ENCODE measurements at regions not wholly inside any gene's neighbourhood (a gene's known extent, or its start where the extent isn't known, plus 50 kb on each side); places are given as distances from the start of the nearest gene placed in this dataset.

DNA sequence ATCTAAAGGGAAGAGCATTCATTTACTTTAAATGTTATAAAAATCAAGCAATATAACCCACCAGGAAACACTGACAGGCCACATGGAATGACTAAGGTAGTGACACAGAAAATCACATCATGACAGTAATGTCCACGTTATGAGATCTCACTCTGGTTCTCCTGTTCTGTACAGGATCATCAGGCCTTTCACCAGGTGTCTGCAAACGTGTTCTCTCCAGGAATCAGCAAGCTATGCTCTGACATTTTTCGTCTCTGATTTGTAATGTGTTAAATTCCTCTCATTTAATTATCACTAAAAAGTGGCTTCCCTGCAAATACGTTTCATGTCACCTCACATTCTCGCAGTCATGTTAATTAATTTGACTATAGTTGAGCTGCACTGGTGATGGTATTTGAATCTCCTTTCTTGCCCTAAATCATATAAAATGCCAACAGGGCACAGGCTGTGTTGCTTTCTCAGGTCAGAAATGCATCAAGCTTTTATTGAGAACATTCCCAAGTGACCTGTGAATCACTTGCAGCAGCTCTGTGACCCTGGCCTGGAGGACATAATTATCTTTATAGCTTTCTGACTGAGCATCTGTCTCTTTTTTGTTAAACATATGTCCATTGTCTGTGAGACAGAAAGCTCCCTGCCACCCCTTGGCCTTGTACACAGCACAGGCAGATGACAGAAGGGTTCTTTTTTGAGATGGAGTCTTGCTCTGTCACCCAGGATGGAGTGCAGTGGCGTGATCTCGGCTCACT lies 196.2 kb downstream of the DIRAS2 start:
- DNase-seq (ENCODE audit: low read depth, low spot score) = no peak

DNA sequence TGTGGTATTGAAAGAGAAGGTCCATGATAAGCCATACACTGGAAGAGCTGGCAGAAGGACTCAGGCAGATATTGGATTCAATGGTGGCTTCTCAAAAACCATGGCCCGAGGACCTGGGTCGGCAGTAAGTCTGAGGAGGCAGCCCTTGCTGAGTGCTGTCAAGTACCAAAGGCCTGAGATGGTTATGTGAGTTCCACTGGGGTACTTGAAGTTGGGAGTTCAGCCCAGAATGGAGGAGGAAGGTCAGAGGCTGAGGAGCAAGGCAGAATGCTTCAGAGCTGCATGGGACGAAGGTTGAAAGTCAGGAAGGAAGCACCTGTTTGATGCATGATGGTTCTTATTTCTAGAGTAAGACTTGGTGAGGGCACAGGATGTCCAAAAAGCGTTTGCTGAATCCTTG lies 194.9 kb downstream of the DIRAS2 start:
- DNase-seq (ENCODE audit: low read depth, low spot score) = no peak

DNA sequence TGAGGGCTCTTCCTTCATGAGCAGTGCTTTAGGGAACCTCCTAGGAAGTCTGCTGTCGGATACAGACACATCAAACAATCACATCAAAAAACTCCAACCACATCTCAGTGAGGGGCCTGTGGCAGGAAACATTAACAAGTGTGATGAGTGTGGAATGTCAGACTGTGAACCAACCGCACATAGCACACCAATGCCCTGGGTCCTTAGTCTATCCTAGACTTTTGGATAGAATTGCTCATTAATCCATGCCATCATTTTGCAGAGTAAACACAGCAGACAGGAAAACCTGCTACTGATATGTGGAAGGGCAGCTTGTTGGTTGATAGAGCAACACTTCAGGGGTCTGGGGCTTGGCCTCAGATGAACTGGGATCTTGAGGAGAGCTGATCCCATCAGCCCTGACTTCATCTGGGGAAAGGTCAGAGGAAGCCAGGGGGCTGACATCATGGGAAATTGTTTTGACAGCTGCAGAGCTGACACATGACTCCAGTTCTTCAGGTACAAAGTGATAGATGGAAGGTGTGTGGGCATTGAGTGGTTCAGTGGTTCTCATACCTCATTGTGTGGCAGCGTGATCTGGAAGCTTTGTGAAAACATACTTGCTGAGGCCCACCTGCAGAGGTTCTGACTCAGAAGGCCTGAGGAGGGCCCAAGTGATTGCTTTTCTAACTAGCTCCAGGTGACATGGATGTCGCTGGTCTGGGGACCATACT lies 193.3 kb downstream of the DIRAS2 start:
- no peak for DNase-seq (ENCODE audit: low read depth, low spot score)

- no peak for DNase-seq (ENCODE audit: low read depth, low spot score)
Observed at GRCh38 chr9:90451804-90452203, 190.8 kb downstream of the DIRAS2 start.

DNA sequence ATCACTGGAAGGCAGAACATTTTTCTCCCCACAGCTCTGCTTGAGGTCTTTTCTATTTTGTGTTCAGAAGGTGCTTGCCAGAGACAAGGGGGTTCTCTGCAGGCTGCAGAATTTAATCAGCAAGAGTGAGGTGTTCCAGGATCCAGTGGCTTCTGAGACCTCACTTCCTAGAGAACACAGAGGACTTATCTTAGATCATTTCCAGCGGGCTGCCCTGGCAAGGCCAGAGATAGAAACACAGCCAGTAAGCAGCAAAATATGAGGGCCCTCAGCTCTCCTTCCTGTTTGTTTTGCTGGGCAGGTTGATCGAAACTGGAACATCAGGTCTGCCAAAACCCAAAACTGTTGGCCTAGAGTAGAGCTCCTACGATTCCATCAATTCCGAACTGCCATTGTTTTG lies 187.3 kb downstream of the DIRAS2 start:
- DNase-seq (ENCODE audit: low read depth, low spot score) = no peak

GRCh38 chr9:90457386-90458190 lies 185.0 kb downstream of the DIRAS2 start:
- no peak for DNase-seq (ENCODE audit: low read depth, low spot score)

DNA sequence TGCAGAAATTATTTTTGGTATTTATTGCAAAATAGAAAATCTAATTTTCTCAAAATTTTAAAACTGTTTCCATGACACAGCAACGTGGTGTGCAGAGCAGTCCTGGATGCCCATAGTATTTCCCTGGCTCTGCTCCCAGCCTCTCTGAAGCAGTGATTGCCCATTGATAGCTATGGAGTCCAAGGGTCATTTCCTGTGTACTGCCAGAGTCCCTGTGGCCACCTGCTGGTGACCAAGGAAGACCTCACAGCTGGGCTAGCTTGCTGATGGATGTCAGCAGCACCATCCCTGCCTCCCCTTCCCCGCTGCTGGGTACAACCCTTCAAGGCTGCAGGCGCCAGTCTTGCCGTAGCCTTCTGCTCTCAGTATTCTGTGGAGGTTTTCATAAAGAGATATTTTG lies 184.1 kb downstream of the DIRAS2 start:
- no peak for DNase-seq (ENCODE audit: low read depth, low spot score)

GRCh38 chr9:90459321-90459720 lies 183.3 kb downstream of the DIRAS2 start:
- no peak for DNase-seq (ENCODE audit: low read depth, low spot score)

GRCh38 chr9:90460220-90460619 lies 182.4 kb downstream of the DIRAS2 start:
- no peak for DNase-seq (ENCODE audit: low read depth, low spot score)

DNA sequence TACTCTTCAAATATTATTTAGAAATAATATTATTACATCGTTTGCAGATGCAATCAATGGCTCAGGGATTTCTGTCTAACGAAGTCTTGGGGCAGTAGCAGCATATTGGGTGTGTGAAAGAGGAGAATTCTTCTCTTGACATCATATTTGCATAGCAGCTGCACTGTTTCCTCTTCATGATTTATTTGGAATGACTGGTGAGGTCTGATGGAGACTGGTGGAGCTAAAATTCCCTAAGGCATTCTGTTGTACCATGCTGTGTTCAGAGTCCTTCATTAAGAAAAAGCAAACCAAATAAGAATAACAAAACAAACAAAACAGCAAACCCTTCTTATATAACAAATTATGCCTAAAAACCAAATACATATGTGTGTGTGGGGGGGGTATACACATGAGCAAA lies 177.6 kb downstream of the DIRAS2 start:
- no peak for DNase-seq (ENCODE audit: low read depth, low spot score)

DNA sequence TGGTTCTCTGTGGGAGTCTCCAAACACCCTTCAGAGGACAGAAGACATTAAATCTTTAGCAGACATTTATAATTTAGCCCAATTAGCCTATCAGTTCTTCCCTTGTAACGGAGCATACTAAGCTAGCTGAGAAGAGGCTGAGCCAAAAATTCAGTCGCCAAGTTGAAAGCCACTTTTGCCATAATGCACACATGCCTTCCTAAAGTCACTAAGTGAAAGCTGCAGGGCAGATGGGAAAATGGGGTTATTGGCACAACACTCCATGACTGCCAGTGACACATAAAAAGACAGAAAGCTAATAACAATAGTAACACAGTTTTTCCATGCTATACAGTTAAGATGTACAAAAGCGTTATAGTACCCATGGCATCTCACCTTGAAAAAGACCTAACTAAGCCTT lies 176.2 kb downstream of the DIRAS2 start:
- DNase-seq (ENCODE audit: low read depth, low spot score) = no peak

- no peak for DNase-seq (ENCODE audit: low read depth, low spot score)
Observed at GRCh38 chr9:90469435-90469834, 173.2 kb downstream of the DIRAS2 start.

- DNase-seq (ENCODE audit: low read depth, low spot score) = no peak
Observed at GRCh38 chr9:90469865-90470387, 172.7 kb downstream of the DIRAS2 start.

GRCh38 chr9:90476058-90476457 lies 166.6 kb downstream of the DIRAS2 start:
- no peak for DNase-seq (ENCODE audit: low read depth, low spot score)

- no peak for DNase-seq (ENCODE audit: low read depth, low spot score)
Observed at GRCh38 chr9:90477535-90477934, 165.1 kb downstream of the DIRAS2 start.

GRCh38 chr9:90478821-90479220 lies 163.8 kb downstream of the DIRAS2 start:
- no peak for DNase-seq (ENCODE audit: low read depth, low spot score)

DNA sequence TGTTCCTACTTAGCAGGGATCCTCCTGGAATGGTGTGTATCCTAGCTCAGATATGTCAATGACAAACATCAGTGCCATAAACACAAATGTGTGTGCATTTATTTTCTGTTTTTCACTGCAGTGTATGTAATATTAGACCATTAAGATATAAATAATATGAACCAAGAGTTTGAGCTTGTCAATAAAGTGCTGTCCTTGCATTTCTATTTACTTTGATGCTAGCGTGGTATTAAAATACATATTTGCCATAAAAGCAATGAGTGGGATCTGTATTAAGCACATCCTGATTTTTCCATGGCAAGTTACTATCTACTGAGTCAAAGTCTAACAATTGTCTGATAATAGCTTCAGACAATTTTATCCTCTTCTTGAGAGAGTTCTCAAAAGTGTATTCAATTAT lies 157.6 kb downstream of the DIRAS2 start:
- no peak for DNase-seq (ENCODE audit: low read depth, low spot score)

- DNase-seq (ENCODE audit: low read depth, low spot score) = no peak
Observed at GRCh38 chr9:90489066-90489465, 153.6 kb downstream of the DIRAS2 start.

DNA sequence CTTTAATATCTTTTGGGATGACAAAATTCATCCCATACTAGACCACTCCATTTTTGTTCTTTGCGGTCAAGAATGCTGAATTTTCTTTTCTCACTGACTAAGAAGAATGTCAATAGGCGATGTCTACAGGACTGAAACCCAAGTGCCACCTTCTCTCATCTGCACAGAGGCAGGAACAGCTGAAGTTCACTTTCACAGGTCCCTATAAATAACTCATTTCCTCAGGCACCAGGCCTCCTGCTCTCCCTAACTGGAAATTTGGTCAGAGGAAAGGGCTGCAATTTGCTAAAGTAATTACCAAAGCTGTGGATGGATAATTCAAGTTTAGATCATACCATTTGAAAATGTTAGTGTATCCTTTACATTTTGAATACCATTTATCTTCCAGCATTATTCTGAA lies 142.9 kb downstream of the DIRAS2 start:
- DNase-seq (ENCODE audit: low read depth, low spot score) = no peak

- DNase-seq (ENCODE audit: low read depth, low spot score) = no peak
Observed at GRCh38 chr9:90502134-90502533, 140.5 kb downstream of the DIRAS2 start.

DNA sequence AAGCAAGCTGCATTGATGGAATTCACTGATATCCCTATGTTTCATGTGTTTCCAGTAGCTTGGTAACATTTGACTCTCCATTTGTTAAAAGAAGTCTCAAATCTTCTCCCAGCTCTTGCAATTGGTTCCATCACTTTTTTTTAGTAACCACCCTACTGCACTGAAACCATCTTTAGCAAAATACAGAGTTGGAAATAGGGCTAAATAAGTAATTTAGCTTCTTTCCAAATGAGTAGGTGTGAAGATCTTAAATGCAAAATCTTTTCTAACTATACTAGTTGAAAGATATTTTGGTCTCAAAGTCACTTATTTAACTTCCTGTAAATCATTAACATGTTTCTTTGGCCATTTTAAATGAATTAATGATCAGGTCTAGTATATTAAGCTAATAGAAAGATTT lies 138.1 kb downstream of the DIRAS2 start:
- DNase-seq (ENCODE audit: low read depth, low spot score) = no peak

DNA sequence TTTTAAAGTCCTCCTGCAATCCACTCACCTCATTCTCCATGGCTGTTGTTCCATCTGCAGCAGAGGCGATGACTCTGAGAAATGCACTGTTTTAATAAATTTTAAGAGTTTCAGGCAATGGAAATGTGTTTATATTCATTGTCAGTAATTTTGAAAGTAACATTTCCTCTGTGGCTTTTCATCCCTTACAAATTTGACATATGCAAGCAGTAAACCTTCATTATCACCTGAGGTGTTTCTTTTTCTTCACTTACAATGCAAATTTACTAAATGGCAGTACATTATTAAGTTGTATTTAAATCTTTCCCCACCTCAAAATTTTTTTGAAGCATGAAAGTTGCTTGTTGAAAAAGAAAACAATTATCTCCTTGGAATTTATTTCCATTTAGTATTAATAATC lies 136.9 kb downstream of the DIRAS2 start:
- no peak for DNase-seq (ENCODE audit: low read depth, low spot score)
